Fibroblast of skin of abdomen (primary cell): ENCODE measurements at regions not wholly inside any gene's neighbourhood (a gene's known extent, or its start where the extent isn't known, plus 50 kb on each side); places are given as distances from the start of the nearest gene placed in this dataset.
A peak's percentile ranks its signal among the peaks of the same experiment; 100 is the strongest.

Experiments used
- DNase-seq: peaks from one replicate; pipeline ENCODE4 v3.0.0-alpha.2; 2013

- DNase-seq: no peak
Observed at GRCh38 chr12:127504874-127505273, 762.1 kb upstream of the TMEM132C start.

GRCh38 chr12:127507341-127507740 lies 759.6 kb upstream of the TMEM132C start:
- no peak for DNase-seq

GRCh38 chr12:127509066-127509778 lies 757.7 kb upstream of the TMEM132C start:
- peak; percentile 96 for DNase-seq

GRCh38 chr12:127515941-127516340 lies 751.0 kb upstream of the TMEM132C start:
- DNase-seq: peak; percentile 43

- peak; percentile 24 for DNase-seq
Observed at GRCh38 chr12:127516467-127516866, 750.5 kb upstream of the TMEM132C start.

- DNase-seq: no peak
Observed at GRCh38 chr12:127519779-127520178, 747.2 kb upstream of the TMEM132C start.

- no peak for DNase-seq
Observed at GRCh38 chr12:127526925-127527324, 740.0 kb upstream of the TMEM132C start.

- DNase-seq: no peak
Observed at GRCh38 chr12:127528551-127528950, 738.4 kb upstream of the TMEM132C start.

- no peak for DNase-seq
Observed at GRCh38 chr12:127531542-127531941, 735.4 kb upstream of the TMEM132C start.

GRCh38 chr12:127533353-127533752 lies 733.6 kb upstream of the TMEM132C start:
- no peak for DNase-seq

- DNase-seq: no peak
Observed at GRCh38 chr12:127536833-127537428, 730.0 kb upstream of the TMEM132C start.

GRCh38 chr12:127538316-127538715 lies 728.7 kb upstream of the TMEM132C start:
- DNase-seq: no peak

GRCh38 chr12:127539226-127539858 lies 727.6 kb upstream of the TMEM132C start:
- no peak for DNase-seq

- DNase-seq: no peak
Observed at GRCh38 chr12:127542391-127542790, 724.6 kb upstream of the TMEM132C start.

- DNase-seq: no peak
Observed at GRCh38 chr12:127542931-127543330, 724.0 kb upstream of the TMEM132C start.

GRCh38 chr12:127546721-127547505 lies 720.1 kb upstream of the TMEM132C start:
- no peak for DNase-seq

GRCh38 chr12:127548123-127548553 lies 718.8 kb upstream of the TMEM132C start:
- DNase-seq: peak; percentile 87

- DNase-seq: peak; percentile 80
Observed at GRCh38 chr12:127550271-127550670, 716.7 kb upstream of the TMEM132C start.

GRCh38 chr12:127552838-127553237 lies 714.1 kb upstream of the TMEM132C start:
- no peak for DNase-seq

GRCh38 chr12:127555071-127555470 lies 711.9 kb upstream of the TMEM132C start:
- DNase-seq: no peak

GRCh38 chr12:127556231-127556886 lies 710.6 kb upstream of the TMEM132C start:
- DNase-seq: no peak

GRCh38 chr12:127558361-127558760 lies 708.6 kb upstream of the TMEM132C start:
- no peak for DNase-seq
